HT-29 (cell line): ENCODE measurements at regions not wholly inside any gene's neighbourhood (a gene's known extent, or its start where the extent isn't known, plus 50 kb on each side); places are given as distances from the start of the nearest gene placed in this dataset.
"Not testable (repeated sequence)": the region's sequence is repeated elsewhere in the genome, so short reads cannot be mapped to it uniquely, and the experiment has no call there.

ENCODE experiments used
- DNase-seq: peaks from one replicate; pipeline ENCODE4 v3.0.0-alpha.2; 2015; ENCODE audit warnings: low spot score

DNA sequence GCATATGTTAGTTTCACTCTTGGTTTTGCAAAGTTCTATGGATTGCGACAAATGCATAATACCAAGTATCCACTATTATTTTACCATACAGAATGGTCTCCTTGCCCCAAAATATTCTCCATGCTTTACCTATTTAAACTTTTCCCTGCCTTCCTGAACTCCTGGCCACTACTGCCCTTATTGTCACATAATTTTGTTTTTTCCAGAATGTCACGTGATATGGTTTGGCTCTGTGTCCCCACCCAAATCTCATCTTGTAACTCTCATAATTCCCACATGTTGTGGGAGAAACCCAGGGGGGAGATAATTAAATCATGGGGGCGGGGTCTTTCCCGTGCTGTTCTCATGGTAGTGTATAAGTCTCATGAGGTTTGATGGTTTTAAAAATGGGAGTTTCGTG lies 760.0 kb downstream of the METTL4 start:
- no peak for DNase-seq

DNA sequence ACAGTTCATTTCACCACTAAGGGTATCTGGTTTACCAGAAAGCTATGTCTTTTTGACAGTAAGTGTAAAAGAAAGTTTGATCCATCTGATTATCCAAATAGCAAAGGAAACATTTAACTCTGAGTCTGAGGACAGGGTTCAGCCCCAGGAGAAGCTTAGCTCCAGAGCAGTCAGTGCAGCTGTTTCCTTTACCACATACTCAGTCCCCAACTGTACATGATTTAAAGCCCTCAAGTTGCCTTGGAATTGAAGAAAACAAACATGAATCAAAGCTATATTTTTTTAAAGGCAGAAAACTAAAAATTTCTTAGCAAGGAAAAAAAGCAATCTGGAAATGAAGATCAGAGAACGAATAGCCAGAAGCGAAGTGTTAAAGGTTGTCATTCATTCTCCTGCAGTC lies 746.0 kb downstream of the METTL4 start:
- DNase-seq: no peak

DNA sequence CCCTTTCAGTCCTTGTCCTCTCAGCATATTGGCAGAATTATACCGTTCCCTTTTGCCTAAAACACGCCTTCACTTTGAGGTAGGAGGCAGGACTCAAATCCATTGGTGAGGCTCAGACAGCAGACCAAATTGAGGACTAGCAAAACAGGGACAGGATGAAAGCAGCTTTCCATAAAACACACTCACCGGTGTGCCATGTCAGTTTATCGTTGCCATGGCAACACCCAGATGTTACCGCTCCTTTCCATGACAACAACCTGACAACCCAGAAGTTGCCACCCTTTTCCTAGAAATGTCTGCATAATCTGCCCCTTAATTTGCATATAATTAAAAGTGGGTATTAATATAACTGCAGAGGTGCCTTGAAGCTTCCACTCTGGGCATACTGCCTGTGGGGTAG lies 730.4 kb downstream of the METTL4 start:
- DNase-seq: no peak

DNA sequence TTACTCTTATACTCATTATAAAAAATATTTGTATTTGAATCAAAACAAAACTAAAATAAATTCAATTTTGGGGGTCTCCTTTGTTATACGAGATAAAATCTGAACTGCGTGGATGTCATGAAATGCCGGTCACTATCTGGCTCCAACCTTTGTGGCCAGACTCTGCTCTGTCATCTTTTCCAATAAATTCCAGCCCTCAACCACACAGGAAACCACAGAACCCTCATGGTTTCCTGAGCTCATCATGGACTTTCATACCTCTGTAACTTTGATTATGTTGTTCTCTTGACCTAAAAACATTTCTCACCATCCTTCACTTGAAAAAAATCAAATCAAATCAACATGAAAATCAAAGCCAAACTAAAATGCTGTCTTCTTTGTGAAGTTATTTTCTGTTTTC lies 724.7 kb downstream of the METTL4 start:
- DNase-seq: peak; percentile 51

DNA sequence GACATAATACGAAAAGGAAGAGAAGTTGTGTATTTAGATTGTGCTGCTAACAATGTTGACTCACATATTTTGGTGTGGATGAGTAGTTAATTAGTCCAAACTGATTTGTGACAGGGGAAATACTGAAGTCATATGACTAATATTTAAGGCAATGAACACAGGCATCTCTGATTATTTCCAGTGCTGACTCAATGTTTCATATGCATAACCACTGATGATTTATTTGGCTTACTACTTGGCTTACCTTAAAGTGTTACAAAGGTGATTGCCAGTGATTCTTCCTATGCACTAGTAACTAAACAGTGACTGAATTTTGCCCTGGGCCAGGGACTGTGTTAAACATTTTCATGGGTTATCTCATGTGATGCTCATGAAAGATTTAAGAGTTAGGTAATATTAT lies 722.6 kb downstream of the METTL4 start:
- DNase-seq: peak; percentile 11

DNA sequence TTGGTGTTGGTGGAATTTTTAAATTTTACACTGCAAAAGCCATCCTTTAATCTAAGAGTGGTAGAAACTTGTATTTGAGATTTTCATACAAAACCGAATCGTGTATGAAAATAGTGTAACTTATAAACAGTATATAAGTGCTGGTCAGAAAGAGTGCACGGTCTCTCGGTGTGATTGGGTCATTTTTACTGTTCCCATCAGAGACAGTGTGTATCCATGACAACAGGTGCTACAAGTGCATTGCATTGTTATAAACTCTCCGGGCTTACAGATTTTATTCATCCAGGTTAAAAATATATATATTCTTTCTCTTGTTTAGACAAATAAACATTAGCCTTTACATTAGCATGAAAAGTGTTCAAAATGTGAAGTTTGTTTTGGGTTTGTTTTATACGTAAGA lies 721.9 kb downstream of the METTL4 start:
- no peak for DNase-seq

DNA sequence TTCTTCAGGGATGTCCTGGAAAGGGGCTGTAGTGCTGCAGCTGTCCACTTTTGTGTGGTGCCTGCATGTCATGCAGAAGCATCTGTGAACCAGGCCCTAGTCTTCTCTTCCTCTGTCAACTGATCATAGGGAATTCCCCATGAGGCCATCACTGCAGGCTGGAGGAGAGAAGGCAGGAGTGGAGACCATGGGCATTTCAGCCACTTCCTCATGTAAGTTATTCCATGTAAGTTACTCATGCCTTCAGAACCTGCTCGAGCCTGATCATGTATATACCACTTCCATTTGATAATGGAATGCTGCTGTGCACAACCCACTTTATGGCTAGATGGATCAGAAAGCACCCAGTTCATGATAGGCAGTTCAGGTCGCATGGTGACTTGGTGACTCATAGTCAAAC lies 714.0 kb downstream of the METTL4 start:
- DNase-seq: not testable (repeated sequence)

DNA sequence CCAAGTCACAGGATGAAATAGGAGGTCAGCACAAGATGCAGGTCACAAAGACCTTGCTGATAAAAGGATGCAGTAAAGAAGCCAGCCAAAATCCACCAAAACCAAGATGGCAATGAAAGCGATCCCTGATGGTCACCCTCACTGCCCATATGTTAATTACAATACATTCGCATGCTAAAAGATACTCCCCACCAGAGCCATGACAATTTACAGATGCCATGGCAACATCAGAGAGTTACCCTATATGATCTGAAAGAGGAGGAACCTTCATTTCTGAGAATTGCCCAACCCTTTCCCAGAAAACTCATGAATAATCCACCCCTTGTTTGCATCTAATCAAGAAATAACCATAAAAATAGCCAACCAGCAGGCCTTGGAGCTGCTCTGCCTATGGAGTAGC lies 709.8 kb downstream of the METTL4 start:
- no peak for DNase-seq

DNA sequence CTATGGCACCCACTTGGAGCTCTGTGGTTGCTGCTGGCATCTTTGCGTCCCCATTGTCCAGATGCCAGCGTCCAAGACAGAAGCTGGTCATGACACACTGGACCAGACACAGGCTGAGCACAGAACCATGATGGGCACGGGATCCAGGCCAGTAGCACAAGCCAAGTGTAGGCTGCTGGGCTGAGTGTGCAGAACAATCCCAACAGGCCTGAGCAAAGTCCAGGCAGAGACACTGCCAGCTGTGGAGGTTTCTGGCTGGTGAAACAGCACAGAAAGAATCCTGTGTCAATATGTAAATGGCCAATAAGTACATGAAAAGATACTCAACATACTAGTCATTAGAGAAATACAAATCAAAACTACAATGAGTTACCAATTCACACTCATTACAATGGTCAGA lies 705.4 kb downstream of the METTL4 start:
- no peak for DNase-seq

DNA sequence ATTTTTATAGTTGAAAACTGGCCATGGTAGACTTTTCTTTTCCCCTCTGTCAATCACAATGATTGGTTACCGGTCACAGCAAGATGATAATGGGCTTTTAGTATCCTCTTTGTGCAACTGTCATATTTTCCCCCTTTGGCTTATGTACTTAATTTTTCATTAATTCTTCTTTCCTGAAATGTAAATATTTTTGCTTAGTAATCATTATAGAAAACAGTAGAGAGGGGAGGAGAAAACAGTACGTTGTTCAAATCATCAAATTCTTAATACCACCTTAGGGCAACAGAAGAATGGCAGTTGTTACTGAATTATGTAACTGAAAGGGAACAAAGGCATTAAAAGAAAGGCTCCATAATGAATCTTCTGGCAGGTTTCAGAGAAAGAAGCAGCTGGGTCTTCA lies 699.0 kb downstream of the METTL4 start:
- no peak for DNase-seq

DNA sequence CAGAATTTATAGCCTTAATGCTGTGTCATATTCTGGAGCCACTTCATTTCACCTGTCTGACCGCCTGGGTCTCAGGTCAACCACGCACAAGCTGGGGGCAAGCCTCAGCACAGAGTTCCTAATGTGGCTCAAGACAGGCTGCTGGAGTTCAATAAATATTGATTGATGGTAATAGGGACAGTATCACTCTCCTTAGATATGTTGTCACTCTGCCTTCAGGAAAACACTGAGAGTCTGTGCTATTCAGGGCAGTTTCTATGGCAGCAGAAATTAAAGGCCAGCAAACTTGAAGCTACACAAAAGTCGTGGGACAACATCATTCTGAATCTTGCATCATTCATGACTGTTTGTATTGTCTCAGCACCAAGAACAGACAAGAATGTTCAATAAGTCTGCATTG lies 696.1 kb downstream of the METTL4 start:
- no peak for DNase-seq

DNA sequence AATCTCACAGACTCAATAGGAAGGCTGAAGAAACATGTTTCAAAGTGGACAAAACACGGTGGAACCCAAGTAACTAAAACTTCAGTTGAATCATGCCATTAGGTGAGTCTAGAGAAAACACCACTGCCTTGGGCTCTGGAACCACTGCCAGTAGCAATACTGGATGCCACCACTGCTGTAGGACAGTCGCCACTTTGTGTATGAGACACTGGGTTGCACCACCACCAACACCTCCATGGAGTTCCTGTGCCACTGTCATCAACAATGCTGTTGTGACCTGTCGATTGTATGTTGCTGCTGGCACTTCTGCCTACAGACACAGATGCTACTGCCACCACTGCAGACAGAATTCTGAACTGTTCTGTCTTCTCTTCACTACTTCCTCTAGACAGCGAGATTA lies 686.7 kb downstream of the METTL4 start:
- no peak for DNase-seq

DNA sequence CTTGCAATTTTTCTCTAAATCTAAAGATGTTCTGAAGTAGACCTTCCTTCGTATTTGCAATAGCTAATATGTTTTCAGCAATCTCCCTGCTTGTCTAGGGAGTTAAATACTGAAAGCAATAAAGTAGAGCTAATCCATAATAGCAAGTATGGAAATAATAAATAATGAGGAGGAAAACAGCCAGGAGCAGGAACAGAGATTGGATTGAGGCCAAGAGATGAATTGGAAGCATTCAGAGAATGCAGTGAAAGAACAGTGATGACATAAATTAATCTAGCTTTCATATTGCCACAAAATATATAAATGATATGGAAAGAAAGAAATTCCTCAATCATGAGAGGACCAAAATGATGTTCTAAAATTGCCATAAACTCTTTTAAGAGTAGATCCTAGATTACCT lies 679.7 kb downstream of the METTL4 start:
- DNase-seq: no peak

DNA sequence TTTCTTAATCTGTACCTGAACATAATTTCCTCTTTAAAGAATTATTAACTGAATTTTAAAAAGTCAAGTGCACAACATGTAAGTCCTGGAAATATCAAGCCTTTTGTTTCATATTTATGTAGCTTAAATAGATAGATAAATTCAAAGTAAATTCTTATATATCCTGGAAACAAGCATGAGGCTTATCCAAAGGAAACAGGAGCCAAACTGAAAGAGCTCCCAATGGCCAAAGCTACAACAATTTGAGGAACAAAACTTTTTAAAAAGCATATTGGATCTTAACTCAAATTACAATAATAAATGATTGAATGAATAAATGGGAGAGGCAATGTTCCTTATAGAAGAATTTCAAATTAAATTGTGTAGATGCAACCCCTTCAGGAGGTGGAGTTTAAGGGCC lies 679.1 kb downstream of the METTL4 start:
- DNase-seq: no peak

DNA sequence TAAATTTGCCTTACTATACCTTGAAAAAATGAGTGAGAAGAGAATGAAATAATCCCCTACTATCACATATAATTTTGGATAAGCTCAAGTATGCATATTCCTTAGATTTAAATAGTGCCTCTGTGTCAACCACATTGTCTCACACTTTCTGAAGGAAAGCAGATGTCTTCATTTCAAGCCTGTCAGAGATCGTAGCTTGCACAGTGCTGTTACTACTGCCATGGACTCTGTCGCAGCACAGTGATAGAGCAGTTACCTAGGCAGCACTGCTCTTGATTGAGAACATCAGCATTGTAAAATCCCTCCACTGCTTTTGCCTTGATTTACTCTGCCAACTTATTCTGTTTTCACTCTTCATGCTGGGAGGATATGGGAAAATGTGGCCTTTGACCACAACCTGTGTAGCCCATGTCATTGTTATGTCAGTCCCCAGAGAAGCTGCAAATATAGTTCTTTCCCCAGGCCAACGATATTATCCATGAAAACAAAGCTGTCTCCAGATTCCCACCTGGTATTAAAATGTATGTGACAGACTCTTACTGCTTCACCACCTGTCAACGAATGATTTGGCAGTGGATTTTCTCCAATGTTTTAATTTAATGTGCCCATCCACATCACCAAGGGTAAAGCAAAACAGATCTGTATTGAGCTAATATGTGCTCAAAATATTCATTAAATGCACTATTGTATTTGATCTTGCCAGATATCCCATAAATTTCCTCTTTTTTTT lies 675.7 kb downstream of the METTL4 start:
- no peak for DNase-seq

DNA sequence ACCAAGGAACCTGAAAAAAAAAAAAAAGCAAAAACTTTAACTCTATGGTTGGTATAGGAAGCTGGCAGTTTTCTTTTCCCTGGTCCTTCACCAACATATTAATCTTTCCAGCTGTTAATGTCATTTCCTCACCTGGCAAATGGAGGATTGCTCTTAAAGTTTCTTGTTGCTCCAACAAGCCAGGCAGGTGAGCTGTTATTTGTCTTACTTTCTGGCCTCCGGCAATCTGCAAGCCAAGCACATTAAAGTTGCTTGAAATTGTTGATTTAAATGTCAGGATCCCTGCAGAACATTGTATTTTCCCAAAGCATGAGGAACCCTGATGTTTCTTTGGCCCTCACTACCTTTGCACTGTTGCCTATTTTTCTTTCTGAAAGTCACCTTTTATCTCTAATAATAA lies 664.9 kb downstream of the METTL4 start:
- no peak for DNase-seq

DNA sequence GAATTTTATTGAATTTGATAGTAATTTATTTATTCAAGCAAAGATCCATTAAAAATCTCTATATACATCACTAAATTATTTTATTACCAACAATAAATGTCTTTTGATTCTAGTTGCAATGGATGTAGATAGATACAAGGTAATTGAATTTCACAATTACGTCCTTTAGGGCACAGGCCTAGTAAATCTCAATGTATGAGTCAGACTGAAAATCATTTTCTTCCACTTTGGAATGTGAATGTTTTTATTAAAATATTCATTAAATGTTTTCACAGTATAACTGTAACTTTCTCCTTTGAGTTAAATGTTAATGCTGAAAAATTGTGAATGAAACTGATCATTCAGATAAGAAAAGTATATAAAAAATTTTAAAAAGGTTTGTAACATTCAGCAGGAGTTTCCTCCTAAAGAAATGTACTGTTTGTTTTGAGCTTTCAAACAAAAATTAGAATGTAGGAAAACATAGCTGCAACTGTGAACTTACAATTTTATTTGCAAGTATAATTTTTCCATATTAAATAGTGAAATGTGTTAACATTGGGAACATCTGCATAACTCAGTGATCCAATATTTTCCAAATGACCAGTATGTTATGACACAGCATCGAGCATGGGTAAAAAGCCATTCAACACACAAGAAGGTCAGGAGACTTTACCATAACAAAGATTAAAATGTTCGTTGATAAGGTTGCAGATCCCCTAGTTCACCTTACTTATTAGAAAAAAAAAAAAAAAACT lies 663.7 kb downstream of the METTL4 start:
- DNase-seq: no peak

DNA sequence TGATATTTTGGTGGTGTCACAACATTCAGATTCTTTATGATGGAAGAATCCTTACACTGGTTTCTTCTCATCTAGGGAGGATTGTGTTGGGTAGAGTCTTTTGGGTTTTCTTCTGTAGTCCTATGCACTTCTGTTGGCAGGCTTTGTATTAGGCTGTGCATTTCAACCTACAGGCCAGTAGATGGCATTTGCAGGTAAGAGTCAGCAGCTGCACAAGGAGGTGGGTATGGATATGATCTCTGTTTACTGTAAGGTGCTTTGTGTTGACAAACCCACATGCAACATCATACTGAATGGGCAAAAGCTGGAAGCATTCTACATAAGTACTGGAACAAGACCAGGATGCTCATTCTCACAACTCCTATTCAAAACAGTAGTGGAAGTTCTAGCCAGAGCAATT lies 656.8 kb downstream of the METTL4 start:
- peak; percentile 58 for DNase-seq

DNA sequence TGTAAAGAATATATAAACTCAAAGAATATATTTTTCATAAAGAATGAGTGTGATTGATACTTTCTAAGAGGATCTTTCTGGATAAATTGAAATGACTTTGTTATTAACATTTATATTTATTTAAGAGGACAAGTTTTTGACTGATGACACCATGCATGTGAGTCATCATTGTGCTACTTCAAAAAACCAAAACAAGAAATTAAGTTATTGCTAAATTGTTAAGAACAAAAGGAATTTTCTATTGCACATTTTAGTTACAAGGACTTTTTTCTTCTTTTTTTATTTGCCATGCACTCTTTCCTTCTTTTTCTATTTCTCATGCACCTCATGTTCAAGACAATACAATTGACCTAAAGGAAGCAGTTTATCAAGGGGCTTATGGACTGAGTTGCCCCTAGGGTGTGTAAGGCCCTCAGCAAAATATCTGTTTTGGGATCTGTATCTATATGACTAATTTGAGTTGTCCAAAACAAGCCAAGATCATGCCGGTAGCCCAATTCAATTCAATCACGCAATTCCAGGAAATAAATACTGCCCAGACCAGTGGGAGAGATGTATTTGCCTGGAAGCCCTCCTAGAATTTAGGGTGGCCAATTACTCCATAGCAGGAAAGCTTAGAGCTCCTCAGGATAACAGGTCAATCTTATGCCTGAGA lies 654.3 kb downstream of the METTL4 start:
- no peak for DNase-seq

DNA sequence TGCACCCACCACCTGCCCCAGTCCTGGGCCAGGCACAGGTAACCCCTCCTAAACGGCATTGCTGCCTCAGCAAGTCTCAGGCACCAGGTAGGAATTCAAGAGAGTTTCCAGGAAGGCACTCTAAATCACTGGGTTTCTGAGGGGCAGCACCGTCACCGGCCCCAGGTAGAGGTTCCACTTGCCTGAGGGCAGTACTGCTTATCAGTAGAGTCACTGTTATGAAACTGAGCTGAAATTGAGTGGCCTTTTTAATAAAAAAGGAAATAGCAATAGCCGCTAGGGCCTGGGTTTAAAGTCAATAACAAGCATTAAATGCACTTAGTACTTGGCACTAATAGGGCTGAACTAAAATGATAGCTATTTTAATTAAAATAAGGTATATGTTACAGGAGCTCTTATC lies 653.7 kb downstream of the METTL4 start:
- no peak for DNase-seq

DNA sequence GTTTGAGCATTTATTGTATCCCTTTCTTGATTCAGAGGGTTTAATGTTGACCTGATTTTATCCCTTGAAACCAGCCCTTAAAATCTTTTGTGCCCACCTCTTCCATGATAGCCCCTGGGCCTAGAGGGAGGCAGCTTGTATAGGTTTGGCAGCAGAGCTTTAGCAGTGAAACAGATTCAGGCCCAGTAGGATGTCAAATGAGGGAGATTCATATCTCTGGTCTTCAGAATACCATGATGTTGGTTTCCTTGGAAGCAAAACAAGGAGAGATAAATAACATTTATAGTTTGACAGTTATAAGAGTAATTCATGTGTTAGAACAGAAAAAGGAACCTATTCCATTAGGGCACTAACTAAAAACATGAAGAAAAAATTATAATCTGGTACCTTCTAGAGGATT lies 649.2 kb downstream of the METTL4 start:
- no peak for DNase-seq

DNA sequence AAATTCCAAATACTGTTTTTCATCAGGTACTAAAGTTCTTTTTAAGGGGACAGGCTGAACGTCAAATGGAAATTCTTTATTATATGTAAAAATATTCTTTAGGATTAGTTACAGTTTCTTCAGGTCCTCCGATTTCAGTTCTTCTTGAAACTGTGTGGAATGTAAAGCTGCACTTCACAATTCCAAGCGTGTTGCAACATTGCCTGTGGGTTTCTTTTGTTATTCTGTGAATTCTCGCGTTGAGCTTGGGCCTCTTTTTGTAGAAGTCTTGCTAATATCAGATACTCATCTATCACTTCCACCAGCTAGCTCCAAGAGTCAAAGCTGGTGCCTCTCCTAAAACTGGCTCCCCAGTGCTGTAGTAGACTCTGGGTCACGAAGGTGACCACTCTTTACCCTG lies 642.6 kb downstream of the METTL4 start:
- no peak for DNase-seq

DNA sequence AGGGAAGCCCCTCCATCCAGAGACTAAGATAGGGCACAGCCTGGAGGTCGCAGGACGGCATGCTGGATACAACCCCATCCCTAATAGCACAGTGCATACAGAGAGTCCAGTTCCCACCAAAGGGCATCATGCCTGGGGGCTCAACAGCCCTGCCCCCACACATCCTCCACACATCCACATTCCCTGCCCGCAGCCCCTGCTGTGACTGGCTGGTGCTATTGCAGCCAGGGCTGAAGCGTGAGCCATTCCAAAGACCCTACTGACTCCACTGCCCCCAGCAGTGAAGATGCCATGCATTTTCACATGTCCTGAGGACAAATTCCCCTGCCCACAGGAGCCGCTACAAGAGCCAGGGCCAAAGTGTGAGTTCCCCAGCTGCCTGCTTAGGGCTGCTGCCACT lies 641.6 kb downstream of the METTL4 start:
- DNase-seq: no peak
